Right lobe of liver (tissue), 6 donors: ENCODE measurements at regions not wholly inside any gene's neighbourhood (a gene's known extent, or its start where the extent isn't known, plus 50 kb on each side); places are given as distances from the start of the nearest gene placed in this dataset.

ENCODE experiments used
- ATAC-seq, 4 donors: fragments of 200-7000 bp; cut with Tn5 transposase; one replicate each; pipeline ENCODE4 v1.9.1; 2020; ENCODE audit warnings: mild to moderate bottlenecking in 4 of 4, moderate library complexity in 4 of 4
- DNase-seq, 3 donors: peaks; one replicate each; pipeline ENCODE4 v3.0.0-alpha.2; 2020
- H3K27ac ChIP-seq, 3 donors: fragments of 200-600 bp; one replicate each; pipeline ENCODE4 v1.8.0; 2022
- H3K27me3 ChIP-seq, 2 donors: fragments of 200-600 bp; one replicate each; pipeline ENCODE4 v1.8.0; 2022
- H3K36me3 ChIP-seq, 4 donors: fragments of 200-600 bp; sonication (generic) in 1 of 4; one replicate each; pipeline versions ENCODE4 v1.5.1 to v1.8.0; 2017 to 2022; ENCODE audit warnings: control low read depth in 1 of 4
- H3K4me1 ChIP-seq, 4 donors: fragments of 200-600 bp; sonication (generic) in 1 of 4; one replicate each; pipeline versions ENCODE4 v1.5.1 to v1.8.0; 2017 to 2022; ENCODE audit warnings: control low read depth in 1 of 4
- H3K4me3 ChIP-seq, 3 donors: fragments of 200-600 bp; one replicate each; pipeline ENCODE4 v1.8.0; 2022
- H3K9me3 ChIP-seq, 4 donors: fragments of 200-600 bp; sonication (generic) in 1 of 4; one replicate each; pipeline versions ENCODE4 v1.5.1 to v1.8.0; 2017 to 2022; ENCODE audit warnings: control low read depth in 1 of 4
- CTCF ChIP-seq, 4 donors: fragments of 200-600 bp in 3 of 4; fragments of 450-650 bp in 1 of 4; IDR thresholded peaks; one replicate each; pipeline versions ENCODE4 v1.5.1 to v1.8.0; 2016 to 2022; ENCODE audit warnings: antibody characterized with exemption in 4 of 4, mild to moderate bottlenecking in 2 of 4
- POLR2A ChIP-seq: fragments of 450-650 bp; IDR thresholded peaks from one replicate; pipeline ENCODE4 v1.6.1; 2017; ENCODE audit warnings: antibody characterized with exemption, mild to moderate bottlenecking
- WGBS: methylation state at CpG from one replicate; pipeline ENCODE4 v1.1.6; 2018; ENCODE audit warnings: low coverage, low lambda C conversion rate; ENCODE audit not compliant: insufficient coverage; ENCODE audit errors: missing lambda C conversion rate; 5-methylcytosine and 5-hydroxymethylcytosine counted together
- intact Hi-C, 2 donors: fragments of 100-400 bp; cut with DNase I; formaldehyde crosslinking; loops; one replicate each; pipeline versions ENCODE4 v1.11.2 to v1.14.1; 2022
- donor health status: DM: no; HTN: yes; CAD: no.
- donor health status: DM: no; HTN: no; CAD: no.
- donor health status: DM: no; HTN: no; CAD: no.
- donor health status: DM: no; HTN: yes; CAD: no.
- donor health status: DM: no; HTN: yes; CAD: no.

GRCh38 chr2:188065386-188065785 is 226.3 kb upstream of the GULP1 start:
- Histone ChIP-seq H3K4me3 (no peak overlapping the region), H3K9me3 (no peaks in the 10 kb centered on the region), H3K27me3 (no peaks in the 10 kb centered on the region), H3K4me1 (no peaks in the 10 kb centered on the region), H3K27ac (no peak overlapping the region), H3K36me3 (no peaks in the 10 kb centered on the region)
- no peak for DNase-seq
- intact Hi-C loops = no loop called here
- TF ChIP-seq POLR2A (no peak), CTCF (IDR thresholded peaks at IDR 0.05) (no peak)
- 68% methylated on average over 5 of the region's 6 CpGs for WGBS
- no peak for ATAC-seq

GRCh38 chr2:188068093-188068492 is 223.6 kb upstream of the GULP1 start:
- Histone ChIP-seq H3K9me3 (no peaks in the 10 kb centered on the region), H3K4me1 (no peaks in the 10 kb centered on the region), H3K27ac (no peak overlapping the region), H3K4me3 (no peak overlapping the region), H3K27me3 (no peaks in the 10 kb centered on the region), H3K36me3 (no peaks in the 10 kb centered on the region)
- TF ChIP-seq POLR2A (no peak), CTCF (IDR thresholded peaks at IDR 0.05) (no peak)
- WGBS = 51% methylated on average over 5 of the region's 5 CpGs
- intact Hi-C loops = no loop called here
- ATAC-seq = no peak
- no peak for DNase-seq

GRCh38 chr2:188076149-188077056 is 215.3 kb upstream of the GULP1 start:
- no peak for ATAC-seq
- intact Hi-C loops = no loop called here
- Histone ChIP-seq H3K9me3 (no peaks in the 10 kb centered on the region), H3K36me3 (no peaks in the 10 kb centered on the region), H3K4me1 (no peaks in the 10 kb centered on the region), H3K4me3 (no peak overlapping the region), H3K27me3 (no peaks in the 10 kb centered on the region), H3K27ac (no peak overlapping the region)
- 52% methylated on average over 2 of the region's 2 CpGs for WGBS
- no peak for DNase-seq
- TF ChIP-seq CTCF (IDR thresholded peaks at IDR 0.05) (no peak), POLR2A (no peak)

GRCh38 chr2:188077757-188078156 is 213.9 kb upstream of the GULP1 start:
- no peak for ATAC-seq
- no peaks in the 10 kb centered on the region for H3K9me3 ChIP-seq
- TF ChIP-seq POLR2A = no peak
- no peak for TF ChIP-seq CTCF (IDR thresholded peaks at IDR 0.05)
- H3K27me3 ChIP-seq = no peaks in the 10 kb centered on the region
- H3K4me3 ChIP-seq = no peak overlapping the region
- intact Hi-C loops = no loop called here
- H3K4me1 ChIP-seq = no peaks in the 10 kb centered on the region
- no peak overlapping the region for H3K27ac ChIP-seq
- DNase-seq = no peak
- H3K36me3 ChIP-seq = no peaks in the 10 kb centered on the region
